Neural cell (in vitro differentiated cells): ENCODE measurements at regions not wholly inside any gene's neighbourhood (a gene's known extent, or its start where the extent isn't known, plus 50 kb on each side); places are given as distances from the start of the nearest gene placed in this dataset.

ENCODE experiments used
- H2AFZ ChIP-seq: fragments of 200-600, 300-800 bp; sonication (generic), shearing (Covaris generic); 2 replicates; pipeline ENCODE4 v1.6.0; 2014; ENCODE audit warnings: low read depth, mild to moderate bottlenecking, antibody characterized with exemption, low read length, moderate library complexity
- H3F3A ChIP-seq: fragments of 200-600 bp; shearing (Covaris generic); 2 replicates; pipeline ENCODE4 v1.6.1; 2016; ENCODE audit warnings: mild to moderate bottlenecking, moderate library complexity, mixed read lengths, antibody characterized with exemption, low read length; ENCODE audit not compliant: insufficient read depth, poor library complexity, severe bottlenecking
- H3K27ac ChIP-seq: fragments of 200-600, 300-800 bp; sonication (generic), shearing (Covaris generic); 2 replicates; pipeline ENCODE4 v1.5.1; 2014; ENCODE audit warnings: mild to moderate bottlenecking, low read length, moderate library complexity
- H3K27me3 ChIP-seq: fragments of 300-800, 200-600 bp; sonication (generic), shearing (Covaris generic); 2 replicates; pipeline ENCODE4 v1.6.0; 2014; ENCODE audit warnings: mild to moderate bottlenecking, low read depth, low read length, moderate library complexity; ENCODE audit not compliant: insufficient read depth
- H3K36me3 ChIP-seq: fragments of 300-800, 200-600 bp; sonication (generic), shearing (Covaris generic); 2 replicates; pipeline ENCODE4 v1.5.1; 2014; ENCODE audit warnings: mild to moderate bottlenecking, antibody characterized with exemption, low read length, moderate library complexity; ENCODE audit not compliant: insufficient read depth
- H3K4me2 ChIP-seq: fragments of 300-800, 200-600 bp; sonication (generic), shearing (Covaris generic); 2 replicates; pipeline ENCODE4 v1.6.0; 2014; ENCODE audit warnings: mild to moderate bottlenecking, low read length
- H3K4me3 ChIP-seq: fragments of 300-800, 200-600 bp; sonication (generic), shearing (Covaris generic); 2 replicates; pipeline ENCODE4 v1.5.1; 2014; ENCODE audit warnings: mild to moderate bottlenecking, low read length, moderate library complexity
- H3K79me2 ChIP-seq: fragments of 200-600 bp; shearing (Covaris generic); replicated peaks from 2 replicates; pipeline ENCODE4 v1.6.0; 2014; ENCODE audit warnings: mild to moderate bottlenecking, low read length, moderate library complexity; ENCODE audit not compliant: insufficient read depth
- H3K9ac ChIP-seq: fragments of 300-800, 200-600 bp; sonication (generic), shearing (Covaris generic); 2 replicates; pipeline ENCODE4 v1.6.1; 2016; ENCODE audit warnings: mild to moderate bottlenecking, low read length, mixed read lengths
- H3K9me2 ChIP-seq: fragments of 200-600 bp; shearing (Covaris generic); 2 replicates; pipeline ENCODE4 v1.6.1; 2016; ENCODE audit warnings: mild to moderate bottlenecking, low read length, mixed read lengths; ENCODE audit not compliant: insufficient read depth
- H3K9me3 ChIP-seq: fragments of 200-600, 300-800 bp; sonication (generic), shearing (Covaris generic); 2 replicates; pipeline ENCODE4 v1.6.1; 2016; ENCODE audit warnings: mild to moderate bottlenecking, mixed run types, low read length, moderate library complexity, mixed read lengths
- H4K20me1 ChIP-seq: fragments of 200-600 bp; shearing (Covaris generic); 2 replicates; pipeline ENCODE4 v1.6.1; 2016; ENCODE audit warnings: mild to moderate bottlenecking, mixed run types; ENCODE audit not compliant: insufficient read depth
- CTCF ChIP-seq: fragments of 450-650 bp; IDR thresholded peaks from 2 replicates; pipeline ENCODE4 v1.5.1; 2014; ENCODE audit warnings: antibody characterized with exemption, mild to moderate bottlenecking, moderate library complexity; ENCODE audit not compliant: poor library complexity, severe bottlenecking
- EP300 ChIP-seq: fragments of 450-650 bp; conservative IDR thresholded peaks from 2 replicates; pipeline ENCODE4 v1.6.1; 2014; ENCODE audit warnings: antibody characterized with exemption, mild to moderate bottlenecking, moderate library complexity; ENCODE audit not compliant: poor library complexity, severe bottlenecking
- EZH2 ChIP-seq: fragments of 200-600, 300-800 bp; shearing (Covaris generic), sonication (generic); IDR thresholded peaks from 2 replicates; pipeline ENCODE4 v1.6.1; 2014; ENCODE audit warnings: antibody characterized with exemption, low read length, borderline replicate concordance, mild to moderate bottlenecking; ENCODE audit not compliant: insufficient read depth, poor library complexity, severe bottlenecking
- MXI1 ChIP-seq: fragments of 450-650 bp; conservative IDR thresholded peaks from 2 replicates; pipeline ENCODE4 v1.6.1; 2014; ENCODE audit warnings: antibody characterized with exemption, mild to moderate bottlenecking; ENCODE audit not compliant: poor library complexity, severe bottlenecking
- POLR2AphosphoS5 ChIP-seq: IDR thresholded peaks from 2 replicates; pipeline ENCODE4 v1.6.1; 2012
- RAD21 ChIP-seq: fragments of 450-650 bp; conservative IDR thresholded peaks from 2 replicates; pipeline ENCODE4 v1.6.1; 2014; ENCODE audit warnings: antibody characterized with exemption, mild to moderate bottlenecking, moderate library complexity
- REST ChIP-seq: IDR thresholded peaks from 2 replicates; pipeline ENCODE4 v1.6.1; 2012; ENCODE audit warnings: borderline replicate concordance
- SMC3 ChIP-seq: fragments of 450-650 bp; conservative IDR thresholded peaks from 2 replicates; pipeline ENCODE4 v1.6.1; 2014; ENCODE audit warnings: antibody characterized with exemption, mild to moderate bottlenecking, moderate library complexity; ENCODE audit not compliant: poor library complexity
- TAF1 ChIP-seq: IDR thresholded peaks from 2 replicates; pipeline ENCODE4 v1.6.1; 2012; ENCODE audit warnings: low read depth

- H3K27ac ChIP-seq, result no peak overlapping the region
- no peaks in the 10 kb centered on the region for H3K9me2 ChIP-seq
- H2AFZ ChIP-seq, result no peak overlapping the region
- no peaks in the 10 kb centered on the region for H3K27me3 ChIP-seq
- H3K4me3 ChIP-seq, result no peak overlapping the region
- H3F3A ChIP-seq, result no peaks in the 10 kb centered on the region
- no peaks in the 10 kb centered on the region for H3K79me2 ChIP-seq
- H3K4me2 ChIP-seq, result no peak overlapping the region
- no peaks in the 10 kb centered on the region for H3K9me3 ChIP-seq
- TF ChIP-seq TAF1 (no peak), POLR2AphosphoS5 (no peak), CTCF (no peak), SMC3 (no peak), REST (no peak), EP300 (no peak), MXI1 (no peak), EZH2 (no peak), RAD21 (no peak)
- H3K9ac ChIP-seq, result no peak overlapping the region
- no peaks in the 10 kb centered on the region for H3K36me3 ChIP-seq
- no peaks in the 10 kb centered on the region for H4K20me1 ChIP-seq
These were observed 151.0 kb upstream of the PRSS1 start for GRCh38 chr7:142598297-142598696.

- no peaks in the 10 kb centered on the region for H3K9me3 ChIP-seq
- no peaks in the 10 kb centered on the region for H3F3A ChIP-seq
- H2AFZ ChIP-seq, result no peak overlapping the region
- H3K4me2 ChIP-seq, result no peak overlapping the region
- H3K4me3 ChIP-seq, result no peak overlapping the region
- no peaks in the 10 kb centered on the region for H3K79me2 ChIP-seq
- no peaks in the 10 kb centered on the region for H4K20me1 ChIP-seq
- no peak overlapping the region for H3K9ac ChIP-seq
- TF ChIP-seq REST (no peak), CTCF (no peak), EZH2 (no peak), MXI1 (no peak), TAF1 (no peak), POLR2AphosphoS5 (no peak), RAD21 (no peak), EP300 (no peak), SMC3 (no peak)
- H3K27me3 ChIP-seq, result no peaks in the 10 kb centered on the region
- no peak overlapping the region for H3K27ac ChIP-seq
- H3K36me3 ChIP-seq, result no peaks in the 10 kb centered on the region
- no peaks in the 10 kb centered on the region for H3K9me2 ChIP-seq
These were observed 151.7 kb upstream of the PRSS1 start for GRCh38 chr7:142597547-142597946.
